ENCODE measurements at regions not wholly inside any gene's neighbourhood (a gene's known extent, or its start where the extent isn't known, plus 50 kb on each side); places are given as distances from the start of the nearest gene placed in this dataset.
"Not testable (repeated sequence)": the region's sequence is repeated elsewhere in the genome, so short reads cannot be mapped to it uniquely, and the experiment has no call there.

DNA sequence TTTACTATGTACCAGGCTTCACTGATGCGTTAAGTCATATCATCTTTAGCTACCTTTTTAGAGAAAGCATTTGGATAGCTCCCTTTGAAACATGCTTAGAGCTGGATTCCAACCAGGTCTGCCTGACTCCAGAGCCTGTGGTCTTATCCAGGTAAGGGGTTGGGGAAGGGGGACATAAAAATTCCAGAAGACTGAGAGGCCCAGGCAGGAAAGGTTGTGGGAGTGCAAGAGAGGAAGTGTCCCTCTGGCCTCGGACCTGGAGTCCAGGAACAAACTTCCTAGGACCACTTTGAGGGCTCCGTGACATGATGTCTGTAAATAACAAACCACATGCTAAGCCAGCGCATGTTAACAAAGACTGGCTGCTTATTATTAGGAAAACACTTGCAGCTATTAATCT, 163.0 kb upstream of the KCNG1 start:
- no peak for DNase-seq

- no peak for DNase-seq
Observed at GRCh38 chr20:51185277-51185676, 162.4 kb upstream of the KCNG1 start.

GRCh38 chr20:51184289-51184688, 161.4 kb upstream of the KCNG1 start:
- no peak for DNase-seq

GRCh38 chr20:51183451-51183850, 160.5 kb upstream of the KCNG1 start:
- DNase-seq, result no peak

GRCh38 chr20:51182571-51182970, 159.7 kb upstream of the KCNG1 start:
- no peak for DNase-seq

- DNase-seq, result no peak
Observed at GRCh38 chr20:51178153-51178552, 155.2 kb upstream of the KCNG1 start.

DNA sequence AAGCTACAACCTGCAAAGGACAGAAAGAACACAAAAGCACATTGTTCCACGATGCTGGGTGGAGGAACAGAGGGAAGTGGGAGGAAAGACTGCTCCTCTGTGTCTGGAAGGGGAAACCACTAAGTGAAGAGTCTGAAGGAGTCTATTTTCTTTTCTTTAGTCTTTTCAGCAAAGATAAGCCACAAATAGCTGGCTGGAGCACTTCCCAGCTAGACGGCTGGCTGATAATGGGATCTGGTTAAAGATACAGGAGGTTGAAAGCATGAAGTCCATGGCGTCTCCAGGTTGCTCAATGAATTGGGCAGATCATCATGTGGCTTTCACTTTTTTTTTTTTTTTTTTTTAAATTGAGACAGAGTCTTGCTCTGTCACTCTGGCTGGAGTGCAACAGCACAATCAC, 154.0 kb upstream of the KCNG1 start:
- no peak for DNase-seq

DNA sequence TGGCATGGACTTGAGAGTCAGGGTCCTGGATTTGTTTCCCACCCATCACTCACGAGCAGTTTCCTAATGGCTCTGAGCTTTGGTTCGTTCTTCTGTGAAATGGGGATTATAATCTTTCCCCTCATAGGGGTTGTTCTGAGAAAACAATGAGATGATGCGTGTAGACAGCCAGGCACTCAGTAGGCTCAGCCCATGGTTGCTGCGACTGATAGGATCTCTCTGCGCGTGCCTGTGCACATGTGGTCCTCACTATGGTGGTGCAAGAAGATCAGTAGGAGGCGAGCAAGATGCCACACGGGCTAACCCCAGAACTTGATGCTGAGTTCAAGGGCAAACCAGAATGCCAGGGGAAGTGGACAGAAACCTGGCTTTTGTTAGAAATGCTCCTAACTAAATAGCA, 153.5 kb upstream of the KCNG1 start:
- no peak for DNase-seq

GRCh38 chr20:51175724-51176123, 152.8 kb upstream of the KCNG1 start:
- DNase-seq, result no peak

- no peak for DNase-seq
Observed at GRCh38 chr20:51175156-51175555, 152.2 kb upstream of the KCNG1 start.

DNA sequence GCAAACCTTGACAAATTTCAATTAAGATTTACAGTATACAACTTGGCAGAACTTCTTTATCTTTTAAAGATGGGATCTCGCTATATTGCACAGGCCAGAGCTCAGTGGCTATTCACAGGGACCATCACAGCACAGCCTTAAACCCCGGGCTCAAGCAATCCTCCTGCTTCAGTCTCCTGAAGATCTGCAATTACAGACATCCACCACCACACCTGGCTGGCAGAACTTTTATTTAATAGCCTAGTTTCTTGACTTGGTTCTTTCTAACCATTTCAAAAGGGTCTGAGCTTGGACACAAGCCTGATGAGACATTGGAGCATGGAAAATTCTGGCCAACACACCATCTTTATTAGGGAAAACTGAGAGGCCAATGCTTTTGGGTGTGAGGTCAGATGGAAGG, 151.6 kb upstream of the KCNG1 start:
- no peak for DNase-seq

- DNase-seq, result no peak
Observed at GRCh38 chr20:51172558-51173428, 149.9 kb upstream of the KCNG1 start.

DNA sequence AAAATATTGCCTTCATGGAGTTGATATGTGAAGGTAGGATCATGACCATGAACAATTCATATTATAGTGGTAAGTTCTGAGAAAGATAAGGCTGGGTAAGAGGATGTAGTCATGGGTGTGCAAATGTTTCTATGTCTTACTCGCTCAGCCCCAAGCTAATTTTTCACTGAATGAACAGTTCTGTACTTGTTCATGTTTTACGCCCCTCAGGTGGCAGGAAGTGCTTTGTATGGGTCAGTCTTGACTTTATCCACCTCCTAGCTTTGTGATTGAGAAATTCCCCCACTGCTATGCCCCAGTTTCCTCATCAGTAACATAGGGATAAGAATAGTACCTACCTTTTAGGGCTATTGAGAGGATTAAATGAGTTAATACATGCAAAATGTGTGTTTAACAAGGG, 148.2 kb upstream of the KCNG1 start:
- no peak for DNase-seq

DNA sequence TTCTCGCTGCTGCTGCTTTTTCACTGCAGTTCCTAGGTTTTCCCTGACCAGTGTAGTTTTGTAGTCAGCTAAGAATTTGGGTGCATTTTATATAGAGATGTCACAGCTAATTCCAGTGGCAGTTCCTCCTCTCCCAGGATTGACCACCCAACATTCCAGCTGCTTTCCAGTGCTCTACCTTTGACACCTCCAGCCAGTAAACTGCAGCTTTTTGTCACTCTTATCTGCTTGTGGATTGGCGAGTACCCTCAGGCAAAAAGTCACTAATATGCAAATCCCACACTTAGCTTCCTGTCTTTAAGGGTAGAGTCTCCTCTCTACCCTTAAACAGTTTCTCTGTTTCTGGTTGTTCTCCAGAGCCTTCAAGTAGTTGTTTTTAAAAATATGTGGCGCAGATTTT, 146.9 kb upstream of the KCNG1 start:
- no peak for DNase-seq

DNA sequence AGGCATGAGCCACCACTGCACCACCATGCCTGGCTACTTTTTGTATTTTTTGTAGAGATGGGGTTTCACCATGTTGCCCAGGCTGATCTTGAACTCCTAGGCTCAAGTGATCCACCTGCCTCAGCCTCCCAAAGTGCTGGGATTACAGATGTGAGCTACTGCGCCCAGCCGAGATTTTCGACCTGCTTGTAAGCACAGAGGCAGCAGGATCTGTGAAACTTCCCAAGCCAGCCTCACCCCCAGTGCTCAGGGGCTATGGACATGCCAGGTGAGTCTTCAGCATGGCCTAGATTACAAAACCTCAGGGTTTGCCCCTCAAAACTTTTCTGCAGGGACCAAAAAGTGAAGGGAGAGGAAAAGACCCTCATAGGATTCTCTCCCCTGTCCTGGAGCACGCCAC, 145.0 kb upstream of the KCNG1 start:
- DNase-seq, result not testable (repeated sequence)

- DNase-seq, result no peak
Observed at GRCh38 chr20:51166489-51166888, 143.6 kb upstream of the KCNG1 start.

- no peak for DNase-seq
Observed at GRCh38 chr20:51165131-51165530, 142.2 kb upstream of the KCNG1 start.

DNA sequence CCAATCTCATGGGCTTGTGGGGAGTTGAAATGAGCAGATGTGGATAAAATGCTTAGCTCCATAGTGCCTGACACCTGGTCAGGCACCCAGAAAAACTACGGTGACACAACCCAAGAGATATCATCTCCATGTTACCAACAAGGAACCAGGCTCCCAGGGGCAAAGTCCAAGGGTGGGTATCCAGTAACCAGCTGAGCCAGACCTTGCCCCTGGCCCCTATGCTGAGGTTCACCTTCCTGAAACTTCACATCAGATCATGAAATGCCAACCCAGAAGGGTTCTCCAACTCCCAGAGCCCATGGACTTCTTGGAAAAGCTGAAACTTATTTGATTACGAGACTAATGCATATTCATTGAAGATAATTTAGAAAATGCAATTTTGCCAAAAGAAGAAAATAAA, 141.8 kb upstream of the KCNG1 start:
- DNase-seq, result no peak

DNA sequence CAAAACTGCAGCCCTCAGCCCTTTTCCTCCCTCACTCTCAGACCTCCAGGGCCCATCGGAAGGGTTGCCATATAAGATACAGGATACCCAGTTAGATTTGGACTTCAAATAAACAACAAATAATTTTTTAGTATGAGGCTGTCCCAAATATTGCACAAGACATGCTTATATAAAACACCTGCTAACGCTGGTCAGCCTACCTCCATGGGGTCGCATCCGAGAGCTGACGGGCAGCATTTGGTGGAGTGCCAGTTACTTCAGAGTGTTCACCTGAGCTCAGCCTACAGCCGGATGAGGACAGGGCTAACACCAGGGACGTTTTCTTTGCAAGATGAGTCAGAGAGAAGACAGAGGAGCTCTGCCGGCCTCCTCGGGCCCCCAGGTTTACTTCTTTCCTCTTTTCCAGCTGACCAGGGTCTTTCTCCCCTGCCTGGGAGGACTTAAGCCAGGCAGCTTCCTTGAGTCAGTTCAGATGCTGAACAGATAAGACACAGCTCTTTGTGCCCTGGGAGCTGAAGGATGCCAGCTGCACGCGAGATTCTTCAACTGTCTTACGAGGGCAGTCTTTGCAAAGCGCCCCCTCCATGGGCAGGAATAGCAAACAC, 141.2 kb upstream of the KCNG1 start:
- DNase-seq, result no peak

DNA sequence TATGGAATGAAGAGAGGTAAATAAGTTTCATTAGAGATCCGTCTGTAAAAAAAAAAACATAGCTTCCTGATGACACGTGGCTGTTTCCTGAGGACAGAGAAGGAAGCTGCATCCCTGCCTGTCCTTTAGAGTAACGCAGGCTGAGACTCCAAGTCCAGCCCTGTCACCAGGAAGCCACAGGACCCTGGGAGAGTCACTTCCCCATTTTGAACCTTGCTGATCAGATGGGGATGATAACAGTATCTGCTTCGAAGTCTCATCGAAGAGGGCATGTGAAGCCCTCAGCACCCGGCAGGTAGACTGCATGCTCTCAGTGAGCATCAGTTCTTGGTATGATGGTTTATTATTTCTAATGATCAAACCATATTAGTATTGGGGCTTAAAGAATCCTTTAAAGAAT, 139.1 kb upstream of the KCNG1 start:
- DNase-seq, result no peak

GRCh38 chr20:51160821-51161220, 137.9 kb upstream of the KCNG1 start:
- no peak for DNase-seq

- DNase-seq, result no peak
Observed at GRCh38 chr20:51159981-51160380, 137.1 kb upstream of the KCNG1 start.

DNA sequence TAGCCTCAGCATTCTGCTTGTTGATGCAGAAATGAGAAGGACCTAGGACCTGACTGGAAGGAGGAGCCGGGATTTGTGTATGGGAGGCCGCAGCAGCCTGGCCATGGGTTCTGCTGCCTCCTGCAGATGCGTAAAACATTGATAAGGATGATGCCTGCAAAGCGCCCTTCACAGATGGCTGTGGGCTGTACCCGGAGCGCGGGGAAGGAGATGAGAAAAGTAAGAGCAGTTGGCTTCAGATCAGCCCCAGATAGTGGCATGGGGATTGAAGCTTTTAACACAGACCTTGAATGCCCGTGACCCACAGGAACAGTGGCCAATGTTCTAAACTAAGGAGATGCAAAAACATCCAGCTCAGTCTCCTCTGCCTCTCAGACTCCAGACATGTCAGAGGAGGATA, 136.4 kb upstream of the KCNG1 start:
- no peak for DNase-seq

DNA sequence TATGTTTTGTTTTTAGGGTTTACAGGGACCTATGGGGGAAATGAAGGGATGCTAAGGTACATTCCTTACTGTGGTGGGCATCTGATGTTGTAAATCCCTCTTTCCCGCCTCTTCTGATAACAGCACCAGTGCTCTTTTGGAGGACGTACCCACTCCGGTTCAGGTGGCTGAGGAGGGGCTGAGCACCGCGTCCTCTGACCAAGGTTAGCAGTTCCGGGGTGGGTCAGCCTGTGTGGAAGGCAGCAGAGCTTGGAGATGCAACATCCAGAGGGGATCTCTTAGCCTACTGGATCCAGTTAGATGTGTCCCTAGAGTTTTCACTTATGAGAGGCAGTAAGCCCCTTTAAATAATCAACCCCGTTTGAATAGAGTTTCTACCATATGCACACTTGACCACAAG, 135.3 kb upstream of the KCNG1 start:
- DNase-seq, result no peak

Data from tongue (tissue), 1 donor.